Liver (tissue), 3 donors: ENCODE measurements at regions not wholly inside any gene's neighbourhood (a gene's known extent, or its start where the extent isn't known, plus 50 kb on each side); places are given as distances from the start of the nearest gene placed in this dataset.

Source experiments
- ATF3 ChIP-seq: IDR thresholded peaks from 2 replicates; pipeline ENCODE4 v1.6.1; 2016; ENCODE audit warnings: antibody characterized with exemption
- EGR1 ChIP-seq, 2 donors: IDR thresholded peaks; 2 replicates each; pipeline ENCODE4 v1.6.1; 2016 to 2018; ENCODE audit warnings: antibody characterized with exemption in 2 of 2, low read depth in 2 of 2
- FOXA1 ChIP-seq: IDR thresholded peaks from 2 replicates; pipeline ENCODE4 v1.6.1; 2016; ENCODE audit warnings: antibody characterized with exemption
- GABPA ChIP-seq, 2 donors: IDR thresholded peaks in 1 of 2; conservative IDR thresholded peaks in 1 of 2; 2 replicates each; pipeline ENCODE4 v1.6.1; 2016; ENCODE audit warnings: antibody characterized with exemption in 2 of 2, mild to moderate bottlenecking in 1 of 2, moderate library complexity in 1 of 2
- HNF4A ChIP-seq, 2 donors: conservative IDR thresholded peaks; 2 replicates each; pipeline ENCODE4 v1.6.1; 2016; ENCODE audit warnings: antibody characterized with exemption in 2 of 2, mild to moderate bottlenecking in 2 of 2
- MAX ChIP-seq: IDR thresholded peaks from 2 replicates; pipeline ENCODE4 v1.6.1; 2016; ENCODE audit warnings: antibody characterized with exemption
- RAD21 ChIP-seq, 2 donors: IDR thresholded peaks; 2 replicates each; pipeline ENCODE4 v1.6.1; 2016; ENCODE audit warnings: antibody characterized with exemption in 2 of 2, mild to moderate bottlenecking in 2 of 2
- RXRA ChIP-seq, 2 donors: IDR thresholded peaks; 2 replicates each; pipeline ENCODE4 v1.6.1; 2017 to 2018; ENCODE audit warnings: antibody characterized with exemption in 2 of 2, mild to moderate bottlenecking in 1 of 2
- SP1 ChIP-seq: IDR thresholded peaks from 2 replicates; pipeline ENCODE4 v1.6.1; 2018; ENCODE audit warnings: antibody characterized with exemption, mild to moderate bottlenecking
- TAF1 ChIP-seq: conservative IDR thresholded peaks from 2 replicates; pipeline ENCODE4 v1.6.1; 2016; ENCODE audit warnings: antibody characterized with exemption, mild to moderate bottlenecking
- YY1 ChIP-seq: IDR thresholded peaks from 2 replicates; pipeline ENCODE4 v1.6.1; 2016; ENCODE audit warnings: antibody characterized with exemption, mild to moderate bottlenecking
- TF ChIP-seq, protein P1 (sequence below): fragments of 150-350 bp; IDR thresholded peaks from 2 replicates; pipeline ENCODE4 v1.5.1; 2017; ENCODE audit warnings: improper control_type of control experiment, low read depth, low read length; ENCODE audit not compliant: missing input control
- TF ChIP-seq, protein P2 (sequence below): IDR thresholded peaks from 2 replicates; pipeline ENCODE4 v1.6.1; 2016; ENCODE audit warnings: antibody characterized with exemption
- TF ChIP-seq, protein P3 (sequence below): IDR thresholded peaks from 2 replicates; pipeline ENCODE4 v1.6.1; 2016; ENCODE audit warnings: antibody characterized with exemption, mild to moderate bottlenecking
- donor health status: healthy.
- donor health status: healthy.

DNA sequence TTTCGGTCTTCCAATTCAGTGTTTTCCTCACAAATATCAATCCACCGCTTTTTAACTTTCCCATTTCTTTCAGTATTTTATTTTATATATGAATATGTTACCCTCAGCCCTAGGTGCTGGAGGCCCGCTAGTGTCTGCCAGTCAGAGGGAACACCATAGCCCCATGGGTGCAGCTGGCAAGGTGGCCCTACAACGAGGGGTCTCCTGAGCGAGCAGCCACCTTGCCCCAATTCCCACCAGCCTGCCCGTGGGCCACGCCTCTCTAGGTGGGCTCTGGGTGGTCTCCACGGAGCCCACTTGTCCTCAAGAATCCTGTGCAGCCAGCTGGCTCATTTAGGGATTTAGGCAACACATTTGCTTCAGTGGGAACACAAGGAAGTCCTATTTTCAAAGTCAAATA lies 72.5 kb upstream of the RGPD5 start:
- TF ChIP-seq EGR1 (IDR thresholded peaks at IDR 0.05; ENCODE audit: low read depth in 2 of 2) (no peak), MAX (no peak), TAF1 (no peak), SP1 (no peak), ATF3 (no peak), RAD21 (IDR thresholded peaks at IDR 0.05) (no peak), GABPA (IDR thresholded peaks at IDR 0.05 in 1 of 2, conservative IDR thresholded peaks at IDR 0.05 in 1 of 2) (no peak), RXRA (IDR thresholded peaks at IDR 0.05) (no peak), HNF4A (conservative IDR thresholded peaks at IDR 0.05) (no peak), FOXA1 (no peak), YY1 (no peak)
- TF ChIP-seq, protein P1, sequence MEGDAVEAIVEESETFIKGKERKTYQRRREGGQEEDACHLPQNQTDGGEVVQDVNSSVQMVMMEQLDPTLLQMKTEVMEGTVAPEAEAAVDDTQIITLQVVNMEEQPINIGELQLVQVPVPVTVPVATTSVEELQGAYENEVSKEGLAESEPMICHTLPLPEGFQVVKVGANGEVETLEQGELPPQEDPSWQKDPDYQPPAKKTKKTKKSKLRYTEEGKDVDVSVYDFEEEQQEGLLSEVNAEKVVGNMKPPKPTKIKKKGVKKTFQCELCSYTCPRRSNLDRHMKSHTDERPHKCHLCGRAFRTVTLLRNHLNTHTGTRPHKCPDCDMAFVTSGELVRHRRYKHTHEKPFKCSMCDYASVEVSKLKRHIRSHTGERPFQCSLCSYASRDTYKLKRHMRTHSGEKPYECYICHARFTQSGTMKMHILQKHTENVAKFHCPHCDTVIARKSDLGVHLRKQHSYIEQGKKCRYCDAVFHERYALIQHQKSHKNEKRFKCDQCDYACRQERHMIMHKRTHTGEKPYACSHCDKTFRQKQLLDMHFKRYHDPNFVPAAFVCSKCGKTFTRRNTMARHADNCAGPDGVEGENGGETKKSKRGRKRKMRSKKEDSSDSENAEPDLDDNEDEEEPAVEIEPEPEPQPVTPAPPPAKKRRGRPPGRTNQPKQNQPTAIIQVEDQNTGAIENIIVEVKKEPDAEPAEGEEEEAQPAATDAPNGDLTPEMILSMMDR, result no peak
- TF ChIP-seq, protein P2, sequence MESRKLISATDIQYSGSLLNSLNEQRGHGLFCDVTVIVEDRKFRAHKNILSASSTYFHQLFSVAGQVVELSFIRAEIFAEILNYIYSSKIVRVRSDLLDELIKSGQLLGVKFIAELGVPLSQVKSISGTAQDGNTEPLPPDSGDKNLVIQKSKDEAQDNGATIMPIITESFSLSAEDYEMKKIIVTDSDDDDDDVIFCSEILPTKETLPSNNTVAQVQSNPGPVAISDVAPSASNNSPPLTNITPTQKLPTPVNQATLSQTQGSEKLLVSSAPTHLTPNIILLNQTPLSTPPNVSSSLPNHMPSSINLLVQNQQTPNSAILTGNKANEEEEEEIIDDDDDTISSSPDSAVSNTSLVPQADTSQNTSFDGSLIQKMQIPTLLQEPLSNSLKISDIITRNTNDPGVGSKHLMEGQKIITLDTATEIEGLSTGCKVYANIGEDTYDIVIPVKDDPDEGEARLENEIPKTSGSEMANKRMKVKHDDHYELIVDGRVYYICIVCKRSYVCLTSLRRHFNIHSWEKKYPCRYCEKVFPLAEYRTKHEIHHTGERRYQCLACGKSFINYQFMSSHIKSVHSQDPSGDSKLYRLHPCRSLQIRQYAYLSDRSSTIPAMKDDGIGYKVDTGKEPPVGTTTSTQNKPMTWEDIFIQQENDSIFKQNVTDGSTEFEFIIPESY, result no peak
- TF ChIP-seq, protein P3, sequence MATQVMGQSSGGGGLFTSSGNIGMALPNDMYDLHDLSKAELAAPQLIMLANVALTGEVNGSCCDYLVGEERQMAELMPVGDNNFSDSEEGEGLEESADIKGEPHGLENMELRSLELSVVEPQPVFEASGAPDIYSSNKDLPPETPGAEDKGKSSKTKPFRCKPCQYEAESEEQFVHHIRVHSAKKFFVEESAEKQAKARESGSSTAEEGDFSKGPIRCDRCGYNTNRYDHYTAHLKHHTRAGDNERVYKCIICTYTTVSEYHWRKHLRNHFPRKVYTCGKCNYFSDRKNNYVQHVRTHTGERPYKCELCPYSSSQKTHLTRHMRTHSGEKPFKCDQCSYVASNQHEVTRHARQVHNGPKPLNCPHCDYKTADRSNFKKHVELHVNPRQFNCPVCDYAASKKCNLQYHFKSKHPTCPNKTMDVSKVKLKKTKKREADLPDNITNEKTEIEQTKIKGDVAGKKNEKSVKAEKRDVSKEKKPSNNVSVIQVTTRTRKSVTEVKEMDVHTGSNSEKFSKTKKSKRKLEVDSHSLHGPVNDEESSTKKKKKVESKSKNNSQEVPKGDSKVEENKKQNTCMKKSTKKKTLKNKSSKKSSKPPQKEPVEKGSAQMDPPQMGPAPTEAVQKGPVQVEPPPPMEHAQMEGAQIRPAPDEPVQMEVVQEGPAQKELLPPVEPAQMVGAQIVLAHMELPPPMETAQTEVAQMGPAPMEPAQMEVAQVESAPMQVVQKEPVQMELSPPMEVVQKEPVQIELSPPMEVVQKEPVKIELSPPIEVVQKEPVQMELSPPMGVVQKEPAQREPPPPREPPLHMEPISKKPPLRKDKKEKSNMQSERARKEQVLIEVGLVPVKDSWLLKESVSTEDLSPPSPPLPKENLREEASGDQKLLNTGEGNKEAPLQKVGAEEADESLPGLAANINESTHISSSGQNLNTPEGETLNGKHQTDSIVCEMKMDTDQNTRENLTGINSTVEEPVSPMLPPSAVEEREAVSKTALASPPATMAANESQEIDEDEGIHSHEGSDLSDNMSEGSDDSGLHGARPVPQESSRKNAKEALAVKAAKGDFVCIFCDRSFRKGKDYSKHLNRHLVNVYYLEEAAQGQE, result no peak
